Peyer's patch (tissue), 4 donors: ENCODE measurements at regions not wholly inside any gene's neighbourhood (a gene's known extent, or its start where the extent isn't known, plus 50 kb on each side); places are given as distances from the start of the nearest gene placed in this dataset.

Experiments used
- DNase-seq, 3 donors: peaks; one replicate each; pipeline ENCODE4 v3.0.0-alpha.2; 2017 to 2019
- H3K27ac ChIP-seq, 4 donors: fragments of 200-600 bp; sonication (generic); one replicate each; pipeline ENCODE4 v1.5.1; 2016 to 2019
- H3K27me3 ChIP-seq, 2 donors: fragments of 200-600 bp; sonication (generic); one replicate each; pipeline ENCODE4 v1.5.1; 2019
- H3K36me3 ChIP-seq, 3 donors: fragments of 200-600 bp; sonication (generic); one replicate each; pipeline ENCODE4 v1.5.1; 2016 to 2019
- H3K4me1 ChIP-seq, 4 donors: fragments of 200-600 bp; sonication (generic); one replicate each; pipeline ENCODE4 v1.5.1; 2016 to 2019
- H3K4me3 ChIP-seq, 4 donors: fragments of 200-600 bp; sonication (generic); 1 replicate in 3 of 4; 2 replicates in 1 of 4; pipeline ENCODE4 v1.5.1; 2016 to 2019; ENCODE audit warnings: mild to moderate bottlenecking in 1 of 4
- H3K9me3 ChIP-seq, 4 donors: fragments of 200-600 bp; sonication (generic); one replicate each; pipeline ENCODE4 v1.5.1; 2016 to 2019; ENCODE audit warnings: mild to moderate bottlenecking in 1 of 4
- POLR2A ChIP-seq, 2 donors: fragments of 450-650 bp; IDR thresholded peaks; one replicate each; pipeline ENCODE4 v1.5.1; 2017; ENCODE audit warnings: antibody characterized with exemption in 2 of 2, mild to moderate bottlenecking in 2 of 2, moderate library complexity in 2 of 2
- TF ChIP-seq, protein P1 (sequence below), 6 experiments: fragments of 450-650 bp in 4 of 6; fragments of 200-600 bp in 2 of 6; sonication (generic) in 1 of 6; IDR thresholded peaks; one replicate each; pipeline ENCODE4 v1.5.1; 2017 to 2019; ENCODE audit warnings: antibody characterized with exemption in 6 of 6, mild to moderate bottlenecking in 3 of 6, moderate library complexity in 1 of 6

DNA sequence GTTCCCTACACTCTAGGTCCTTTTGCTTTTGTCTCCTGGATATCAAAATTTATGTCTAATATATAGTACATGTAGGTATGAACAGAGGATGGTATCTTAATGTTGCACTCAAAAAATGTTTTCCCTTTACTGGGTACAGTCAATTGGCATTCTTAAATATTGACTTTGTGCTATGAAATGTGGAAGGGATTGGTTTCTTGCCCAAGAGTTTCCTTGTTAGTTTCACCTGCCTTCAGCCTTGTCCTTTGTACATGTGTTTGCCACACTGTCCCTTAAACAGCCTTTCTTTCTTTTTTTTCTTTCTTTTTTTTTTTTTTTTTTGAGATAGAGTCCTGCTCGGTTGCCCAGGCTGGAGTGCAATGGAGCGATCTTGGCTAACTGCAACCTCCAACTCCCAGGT lies 287.1 kb downstream of the SQOR start:
- H3K36me3 ChIP-seq = no peaks in the 10 kb centered on the region
- DNase-seq = no peak
- H3K9me3 ChIP-seq = no peaks in the 10 kb centered on the region
- no peak for TF ChIP-seq POLR2A (IDR thresholded peaks at IDR 0.05)
- TF ChIP-seq, protein P1, sequence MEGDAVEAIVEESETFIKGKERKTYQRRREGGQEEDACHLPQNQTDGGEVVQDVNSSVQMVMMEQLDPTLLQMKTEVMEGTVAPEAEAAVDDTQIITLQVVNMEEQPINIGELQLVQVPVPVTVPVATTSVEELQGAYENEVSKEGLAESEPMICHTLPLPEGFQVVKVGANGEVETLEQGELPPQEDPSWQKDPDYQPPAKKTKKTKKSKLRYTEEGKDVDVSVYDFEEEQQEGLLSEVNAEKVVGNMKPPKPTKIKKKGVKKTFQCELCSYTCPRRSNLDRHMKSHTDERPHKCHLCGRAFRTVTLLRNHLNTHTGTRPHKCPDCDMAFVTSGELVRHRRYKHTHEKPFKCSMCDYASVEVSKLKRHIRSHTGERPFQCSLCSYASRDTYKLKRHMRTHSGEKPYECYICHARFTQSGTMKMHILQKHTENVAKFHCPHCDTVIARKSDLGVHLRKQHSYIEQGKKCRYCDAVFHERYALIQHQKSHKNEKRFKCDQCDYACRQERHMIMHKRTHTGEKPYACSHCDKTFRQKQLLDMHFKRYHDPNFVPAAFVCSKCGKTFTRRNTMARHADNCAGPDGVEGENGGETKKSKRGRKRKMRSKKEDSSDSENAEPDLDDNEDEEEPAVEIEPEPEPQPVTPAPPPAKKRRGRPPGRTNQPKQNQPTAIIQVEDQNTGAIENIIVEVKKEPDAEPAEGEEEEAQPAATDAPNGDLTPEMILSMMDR (IDR thresholded peaks at IDR 0.05) = no peak
- H3K27ac ChIP-seq = no peak overlapping the region
- H3K27me3 ChIP-seq = no peaks in the 10 kb centered on the region
- no peaks in the 10 kb centered on the region for H3K4me1 ChIP-seq
- no peak overlapping the region for H3K4me3 ChIP-seq

GRCh38 chr15:45941367-45941766 lies 306.5 kb downstream of the SQOR start:
- Histone ChIP-seq H3K4me3 (no peak overlapping the region), H3K27me3 (no peaks in the 10 kb centered on the region), H3K36me3 (no peaks in the 10 kb centered on the region), H3K9me3 (no peaks in the 10 kb centered on the region), H3K4me1 (no peaks in the 10 kb centered on the region), H3K27ac (no peak overlapping the region)
- DNase-seq = no peak
- TF ChIP-seq, protein P1 (IDR thresholded peaks at IDR 0.05) = no peak
- TF ChIP-seq POLR2A (IDR thresholded peaks at IDR 0.05) = no peak

DNA sequence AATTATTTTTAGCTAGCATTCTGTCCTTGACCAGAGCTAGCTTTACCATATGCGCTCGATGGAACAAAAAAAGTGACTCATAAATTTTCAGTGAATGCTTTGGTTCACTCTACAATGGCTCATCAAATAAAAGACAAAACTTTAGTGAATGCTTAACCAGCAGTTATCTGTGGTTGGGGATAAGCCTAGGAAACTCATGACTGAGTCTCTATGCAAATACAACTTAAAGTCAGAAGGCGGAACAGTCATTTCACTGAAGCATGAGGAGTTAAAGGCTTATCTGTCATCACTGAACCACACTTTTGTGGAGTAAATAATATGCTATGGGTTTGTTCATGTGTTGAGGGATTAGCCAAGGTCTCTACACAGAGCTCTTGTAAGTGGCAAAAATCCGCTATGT lies 308.4 kb downstream of the SQOR start:
- H3K4me3 ChIP-seq = no peak overlapping the region
- H3K4me1 ChIP-seq = no peaks in the 10 kb centered on the region
- no peak overlapping the region for H3K27ac ChIP-seq
- no peaks in the 10 kb centered on the region for H3K36me3 ChIP-seq
- DNase-seq = no peak
- H3K27me3 ChIP-seq = no peaks in the 10 kb centered on the region
- TF ChIP-seq, protein P1 (IDR thresholded peaks at IDR 0.05) = no peak
- TF ChIP-seq POLR2A (IDR thresholded peaks at IDR 0.05) = no peak
- H3K9me3 ChIP-seq = no peaks in the 10 kb centered on the region

- no peak for TF ChIP-seq POLR2A (IDR thresholded peaks at IDR 0.05)
- TF ChIP-seq, protein P1 (IDR thresholded peaks at IDR 0.05) = no peak
- Histone ChIP-seq H3K4me1 (no peaks in the 10 kb centered on the region), H3K4me3 (no peak overlapping the region), H3K9me3 (no peaks in the 10 kb centered on the region), H3K27me3 (no peaks in the 10 kb centered on the region), H3K27ac (no peak overlapping the region), H3K36me3 (no peaks in the 10 kb centered on the region)
- no peak for DNase-seq
Measured at GRCh38 chr15:45946111-45946510, 311.3 kb downstream of the SQOR start.

GRCh38 chr15:45948181-45948621 lies 313.4 kb downstream of the SQOR start:
- no peaks in the 10 kb centered on the region for H3K9me3 ChIP-seq
- TF ChIP-seq, protein P1 (IDR thresholded peaks at IDR 0.05) = no peak
- TF ChIP-seq POLR2A (IDR thresholded peaks at IDR 0.05) = no peak

DNA sequence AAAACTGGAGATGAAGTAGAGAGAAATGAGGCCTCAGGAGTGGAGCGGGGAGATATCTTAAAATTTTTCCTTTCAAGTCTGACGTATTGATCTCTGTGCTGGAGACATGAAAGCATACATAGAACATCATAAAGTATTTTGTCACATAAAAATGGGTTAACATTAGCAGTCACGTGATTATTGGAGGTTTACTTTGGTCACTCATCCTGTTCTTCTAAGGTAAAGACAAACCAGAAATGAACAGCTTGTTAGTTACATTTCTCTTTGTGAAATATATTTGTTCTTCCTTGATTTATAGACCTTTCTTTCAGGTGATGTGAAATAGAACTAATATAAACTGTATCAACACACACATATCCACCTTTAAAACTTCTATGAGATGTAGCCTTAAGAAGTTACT lies 324.1 kb downstream of the SQOR start:
- TF ChIP-seq, protein P1 (IDR thresholded peaks at IDR 0.05) = no peak
- TF ChIP-seq POLR2A (IDR thresholded peaks at IDR 0.05) = no peak
- Histone ChIP-seq H3K9me3 (peaks cover 0 to 8% (median 0%) of the 10 kb centered on the region in 4 donors), H3K4me1 (no peaks in the 10 kb centered on the region), H3K27ac (no peak overlapping the region), H3K36me3 (no peaks in the 10 kb centered on the region), H3K4me3 (no peak overlapping the region), H3K27me3 (no peaks in the 10 kb centered on the region)
- DNase-seq = no peak

More at GRCh38 chr15:45948181-45948621, 313.4 kb downstream of the SQOR start:
- Histone ChIP-seq H3K36me3 (no peaks in the 10 kb centered on the region), H3K4me3 (no peak overlapping the region), H3K4me1 (no peaks in the 10 kb centered on the region), H3K27ac (no peak overlapping the region), H3K27me3 (no peaks in the 10 kb centered on the region)
- DNase-seq = no peak
